ENCODE measurements at regions not wholly inside any gene's neighbourhood (a gene's known extent, or its start where the extent isn't known, plus 50 kb on each side); places are given as distances from the start of the nearest gene placed in this dataset.

DNA sequence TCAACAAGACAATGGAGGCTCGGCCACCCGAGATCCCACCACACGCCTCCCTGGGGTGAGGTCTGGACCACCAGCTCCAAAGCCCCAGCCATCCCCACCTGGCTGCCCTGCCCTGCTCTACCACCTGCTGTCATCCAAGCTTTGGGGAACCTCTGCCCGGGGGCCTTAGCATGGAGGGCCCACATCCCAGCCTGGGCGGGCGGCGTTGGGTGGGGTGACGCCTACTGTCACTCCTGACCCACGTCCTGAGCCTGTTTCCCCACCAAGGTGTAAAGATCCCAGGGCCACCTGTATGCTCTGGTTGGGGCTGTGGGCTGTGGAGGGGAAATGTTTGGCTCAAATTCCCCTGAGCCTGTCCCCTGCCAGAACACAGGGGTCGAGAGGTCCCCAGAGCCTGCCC lies 437.6 kb downstream of the EIPR1 start:
- H3K27ac ChIP-seq: no peak overlapping the region
- DNase-seq: no peak
- no peaks in the 10 kb centered on the region for H3K36me3 ChIP-seq
- no peaks in the 10 kb centered on the region for H3K9me3 ChIP-seq
- WGBS, 2 donors: 86 to 89% methylated on average over 10 of the region's 10 CpGs
- H3K4me3 ChIP-seq: no peak overlapping the region
- no peaks in the 10 kb centered on the region for H3K4me1 ChIP-seq
- intact Hi-C loops (cut with DNase I): no loop called here
- TF ChIP-seq, protein P1, sequence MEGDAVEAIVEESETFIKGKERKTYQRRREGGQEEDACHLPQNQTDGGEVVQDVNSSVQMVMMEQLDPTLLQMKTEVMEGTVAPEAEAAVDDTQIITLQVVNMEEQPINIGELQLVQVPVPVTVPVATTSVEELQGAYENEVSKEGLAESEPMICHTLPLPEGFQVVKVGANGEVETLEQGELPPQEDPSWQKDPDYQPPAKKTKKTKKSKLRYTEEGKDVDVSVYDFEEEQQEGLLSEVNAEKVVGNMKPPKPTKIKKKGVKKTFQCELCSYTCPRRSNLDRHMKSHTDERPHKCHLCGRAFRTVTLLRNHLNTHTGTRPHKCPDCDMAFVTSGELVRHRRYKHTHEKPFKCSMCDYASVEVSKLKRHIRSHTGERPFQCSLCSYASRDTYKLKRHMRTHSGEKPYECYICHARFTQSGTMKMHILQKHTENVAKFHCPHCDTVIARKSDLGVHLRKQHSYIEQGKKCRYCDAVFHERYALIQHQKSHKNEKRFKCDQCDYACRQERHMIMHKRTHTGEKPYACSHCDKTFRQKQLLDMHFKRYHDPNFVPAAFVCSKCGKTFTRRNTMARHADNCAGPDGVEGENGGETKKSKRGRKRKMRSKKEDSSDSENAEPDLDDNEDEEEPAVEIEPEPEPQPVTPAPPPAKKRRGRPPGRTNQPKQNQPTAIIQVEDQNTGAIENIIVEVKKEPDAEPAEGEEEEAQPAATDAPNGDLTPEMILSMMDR (IDR thresholded peaks at IDR 0.05): no peak
- TF ChIP-seq POLR2A (IDR thresholded peaks at IDR 0.05) (no peak), POLR2AphosphoS5 (IDR thresholded peaks at IDR 0.05) (no peak), EP300 (IDR thresholded peaks at IDR 0.05) (no peak)
- no peaks in the 10 kb centered on the region for H3K27me3 ChIP-seq

DNA sequence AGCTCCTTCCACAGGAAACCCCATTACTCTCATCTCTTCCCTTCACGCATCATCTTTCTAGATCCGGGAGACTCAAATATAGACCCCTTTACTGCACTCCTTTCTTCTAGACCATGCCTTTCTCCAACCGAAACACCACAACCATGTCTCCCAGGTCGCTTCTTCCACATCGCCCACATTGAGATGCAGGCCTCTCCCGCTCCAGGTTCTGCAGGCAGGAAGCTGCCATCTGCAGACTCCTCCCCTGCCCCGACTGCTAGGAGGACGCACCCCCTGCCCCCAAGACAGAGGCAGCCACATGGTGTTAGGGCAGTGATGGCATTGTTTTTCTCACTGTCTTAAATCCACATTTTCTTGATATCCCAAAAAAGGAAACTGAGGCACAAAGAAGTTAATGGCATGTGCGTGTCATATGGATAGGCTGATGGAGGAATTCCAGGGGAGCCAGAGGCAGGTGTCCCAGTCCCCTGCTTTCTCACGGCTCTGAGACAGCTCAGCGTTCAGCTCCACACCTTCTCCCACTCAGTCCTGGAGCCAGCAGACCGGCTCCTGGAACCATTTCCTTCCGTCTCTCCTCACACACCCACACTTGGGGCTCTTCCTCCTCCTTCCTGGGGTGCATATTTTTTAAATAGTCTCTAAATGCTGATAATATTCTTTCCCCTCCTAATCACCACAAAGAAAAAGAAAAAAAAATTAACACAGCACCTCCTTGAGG lies 438.4 kb downstream of the EIPR1 start:
- DNase-seq: no peak
- no peaks in the 10 kb centered on the region for H3K9me3 ChIP-seq
- no peaks in the 10 kb centered on the region for H3K36me3 ChIP-seq
- no peaks in the 10 kb centered on the region for H3K27me3 ChIP-seq
- intact Hi-C loops (cut with DNase I): no loop called here
- WGBS, 2 donors: 87 to 92% methylated on average over 13 of the region's 13 CpGs
- H3K4me1 ChIP-seq: no peaks in the 10 kb centered on the region
- TF ChIP-seq EP300 (IDR thresholded peaks at IDR 0.05) (no peak), POLR2A (IDR thresholded peaks at IDR 0.05) (no peak), POLR2AphosphoS5 (IDR thresholded peaks at IDR 0.05) (no peak)
- TF ChIP-seq, protein P1 (IDR thresholded peaks at IDR 0.05): no peak
- no peak overlapping the region for H3K27ac ChIP-seq
- H3K4me3 ChIP-seq: no peak overlapping the region

DNA sequence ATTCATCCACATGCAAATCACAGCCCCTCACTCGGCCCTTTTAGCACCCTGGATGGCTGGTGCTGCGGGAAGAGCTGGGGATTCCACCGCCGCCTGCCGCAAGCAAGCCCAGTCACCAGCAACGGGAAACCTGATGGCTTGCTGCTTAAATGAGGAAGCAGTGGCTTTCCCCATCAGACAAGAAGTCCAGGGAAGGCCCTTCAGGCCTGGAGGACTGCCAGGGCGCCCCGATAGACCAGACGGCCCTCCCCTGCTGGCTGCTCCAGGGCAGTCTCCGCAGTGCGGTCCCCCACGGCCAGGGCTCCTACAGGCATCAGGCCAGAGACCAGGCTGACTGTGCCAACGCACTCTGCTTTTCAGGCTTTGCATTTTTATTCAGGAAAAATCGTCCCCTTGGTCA lies 439.1 kb downstream of the EIPR1 start:
- Histone ChIP-seq H3K36me3 (no peaks in the 10 kb centered on the region), H3K4me1 (no peaks in the 10 kb centered on the region), H3K27ac (no peak overlapping the region), H3K9me3 (no peaks in the 10 kb centered on the region), H3K27me3 (no peaks in the 10 kb centered on the region), H3K4me3 (no peak overlapping the region)
- WGBS, 2 donors: 65 to 82% methylated on average over 14 of the region's 14 CpGs
- TF ChIP-seq POLR2A (IDR thresholded peaks at IDR 0.05): no peak
- no peak for TF ChIP-seq POLR2AphosphoS5 (IDR thresholded peaks at IDR 0.05)
- no peak for TF ChIP-seq EP300 (IDR thresholded peaks at IDR 0.05)
- TF ChIP-seq, protein P1 (IDR thresholded peaks at IDR 0.05): no peak
- intact Hi-C loops (cut with DNase I): no loop called here
- no peak for DNase-seq

DNA sequence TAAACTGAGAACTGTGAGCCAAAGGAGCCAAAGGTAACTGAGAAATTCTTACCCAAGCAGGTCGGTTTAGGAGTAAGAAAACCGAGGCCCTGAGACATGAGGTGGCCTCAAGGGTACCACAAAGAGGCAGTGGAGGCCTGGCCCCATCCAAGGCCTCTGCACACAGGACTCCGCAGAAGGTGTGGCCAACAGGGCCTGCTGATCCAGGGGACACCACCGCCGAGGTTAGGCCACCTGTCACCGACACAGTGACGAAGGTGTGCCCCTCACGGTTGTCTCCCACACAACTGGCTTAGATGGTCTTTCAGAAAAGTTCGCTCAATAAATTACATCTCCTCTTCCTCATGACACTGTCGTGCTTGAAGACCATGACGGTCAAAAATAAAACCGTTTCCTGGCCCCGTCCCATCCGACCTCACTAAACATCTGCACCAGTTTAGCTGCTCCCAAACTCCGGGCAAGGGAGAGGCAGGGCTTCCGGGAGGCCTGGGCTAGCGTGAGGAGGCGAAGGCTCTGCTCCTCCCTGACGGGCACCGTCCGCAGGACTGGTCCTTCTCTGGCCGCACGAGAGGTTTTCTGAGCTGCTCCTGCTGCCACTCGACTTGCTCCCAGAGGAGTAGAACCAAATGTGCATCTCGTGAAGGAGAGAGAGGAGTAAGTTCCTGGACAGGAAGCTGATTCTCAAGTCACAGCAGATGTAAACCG lies 442.0 kb downstream of the EIPR1 start:
- intact Hi-C loops (cut with DNase I): no loop called here
- H3K4me3 ChIP-seq: no peak overlapping the region
- H3K9me3 ChIP-seq: no peaks in the 10 kb centered on the region
- H3K27me3 ChIP-seq: no peaks in the 10 kb centered on the region
- no peak for DNase-seq
- WGBS, 2 donors: 87 to 89% methylated on average over 26 of the region's 26 CpGs
- no peaks in the 10 kb centered on the region for H3K4me1 ChIP-seq
- TF ChIP-seq POLR2A (IDR thresholded peaks at IDR 0.05) (no peak), POLR2AphosphoS5 (IDR thresholded peaks at IDR 0.05) (no peak), EP300 (IDR thresholded peaks at IDR 0.05) (no peak)
- TF ChIP-seq, protein P1 (IDR thresholded peaks at IDR 0.05): no peak
- no peak overlapping the region for H3K27ac ChIP-seq
- no peaks in the 10 kb centered on the region for H3K36me3 ChIP-seq

All from sigmoid colon (tissue), 6 donors.